ENCODE measurements at regions not wholly inside any gene's neighbourhood (a gene's known extent, or its start where the extent isn't known, plus 50 kb on each side); places are given as distances from the start of the nearest gene placed in this dataset.

DNA sequence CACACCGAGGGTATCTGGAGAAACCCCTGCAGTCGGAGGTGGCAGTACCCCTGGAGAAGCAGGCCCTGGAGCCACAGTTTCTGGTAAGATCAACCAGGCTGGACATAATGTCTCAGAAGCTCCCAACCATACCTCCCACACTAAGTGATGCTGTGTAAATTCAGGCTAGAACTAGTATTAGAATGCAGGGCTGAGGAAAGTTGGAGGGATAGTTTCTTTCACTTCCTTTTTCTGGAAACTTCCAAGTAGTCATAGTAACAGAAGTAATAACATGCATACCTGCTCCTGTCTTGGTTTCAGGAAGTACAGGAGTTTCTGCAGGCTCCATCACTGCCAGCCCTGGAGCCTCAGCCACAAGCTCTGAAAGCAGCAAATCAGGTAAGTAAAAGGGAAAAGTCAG lies 228.1 kb upstream of the CNTN1 start:
- TF ChIP-seq CTCF (conservative IDR thresholded peaks at IDR 0.05; ENCODE audit: low read depth, low read length), result no peak
- Histone ChIP-seq H2AFZ (ENCODE audit: low read depth) (no peak overlapping the region), H3K36me3 (ENCODE audit: insufficient read depth) (no peaks in the 10 kb centered on the region), H3K27ac (no peak overlapping the region), H3K79me2 (ENCODE audit: insufficient read depth, low read depth) (no peaks in the 10 kb centered on the region), H3K4me2 (no peak overlapping the region), H3K4me3 (IDR thresholded peaks at IDR 0.05; ENCODE audit: insufficient read depth, low read depth, low read length) (no peak overlapping the region), H3K9ac (no peak overlapping the region), H3K27me3 (ENCODE audit: insufficient read depth, low read depth) (no peaks in the 10 kb centered on the region), H4K20me1 (ENCODE audit: insufficient read depth) (no peaks in the 10 kb centered on the region), H3K4me1 (ENCODE audit: low read depth, poor library complexity, severe bottlenecking) (no peaks in the 10 kb centered on the region)

- no peak for TF ChIP-seq CTCF (conservative IDR thresholded peaks at IDR 0.05; ENCODE audit: low read depth, low read length)
- Histone ChIP-seq H3K27me3 (ENCODE audit: insufficient read depth, low read depth) (no peaks in the 10 kb centered on the region), H3K79me2 (ENCODE audit: insufficient read depth, low read depth) (no peaks in the 10 kb centered on the region), H2AFZ (ENCODE audit: low read depth) (no peak overlapping the region), H3K36me3 (ENCODE audit: insufficient read depth) (no peaks in the 10 kb centered on the region), H3K27ac (no peak overlapping the region), H3K4me3 (IDR thresholded peaks at IDR 0.05; ENCODE audit: insufficient read depth, low read depth, low read length) (no peak overlapping the region), H3K4me2 (no peak overlapping the region), H4K20me1 (ENCODE audit: insufficient read depth) (no peaks in the 10 kb centered on the region), H3K9ac (no peak overlapping the region), H3K4me1 (ENCODE audit: low read depth, poor library complexity, severe bottlenecking) (no peaks in the 10 kb centered on the region)
Measured at GRCh38 chr12:40469736-40470135, 222.5 kb upstream of the CNTN1 start.

- Histone ChIP-seq H3K4me2 (no peak overlapping the region), H3K79me2 (ENCODE audit: insufficient read depth, low read depth) (no peaks in the 10 kb centered on the region), H3K9ac (no peak overlapping the region), H3K27me3 (ENCODE audit: insufficient read depth, low read depth) (no peaks in the 10 kb centered on the region), H3K36me3 (ENCODE audit: insufficient read depth) (no peaks in the 10 kb centered on the region), H3K4me1 (ENCODE audit: low read depth, poor library complexity, severe bottlenecking) (no peaks in the 10 kb centered on the region), H3K4me3 (IDR thresholded peaks at IDR 0.05; ENCODE audit: insufficient read depth, low read depth, low read length) (no peak overlapping the region), H2AFZ (ENCODE audit: low read depth) (no peak overlapping the region), H4K20me1 (ENCODE audit: insufficient read depth) (no peaks in the 10 kb centered on the region), H3K27ac (no peak overlapping the region)
- TF ChIP-seq CTCF (conservative IDR thresholded peaks at IDR 0.05; ENCODE audit: low read depth, low read length), result no peak
Measured at GRCh38 chr12:40473962-40474361, 218.3 kb upstream of the CNTN1 start.

- H3K4me3 ChIP-seq (IDR thresholded peaks at IDR 0.05; ENCODE audit: insufficient read depth, low read depth, low read length), result no peak overlapping the region
- TF ChIP-seq CTCF (conservative IDR thresholded peaks at IDR 0.05; ENCODE audit: low read depth, low read length), result no peak
- no peaks in the 10 kb centered on the region for H3K27me3 ChIP-seq (ENCODE audit: insufficient read depth, low read depth)
- H3K79me2 ChIP-seq (ENCODE audit: insufficient read depth, low read depth), result no peaks in the 10 kb centered on the region
- H3K27ac ChIP-seq, result no peak overlapping the region
- H3K4me1 ChIP-seq (ENCODE audit: low read depth, poor library complexity, severe bottlenecking), result no peaks in the 10 kb centered on the region
- no peak overlapping the region for H2AFZ ChIP-seq (ENCODE audit: low read depth)
- H3K4me2 ChIP-seq, result no peak overlapping the region
- no peaks in the 10 kb centered on the region for H4K20me1 ChIP-seq (ENCODE audit: insufficient read depth)
- H3K9ac ChIP-seq, result no peak overlapping the region
- no peaks in the 10 kb centered on the region for H3K36me3 ChIP-seq (ENCODE audit: insufficient read depth)
Measured at GRCh38 chr12:40474630-40475029, 217.6 kb upstream of the CNTN1 start.

GRCh38 chr12:40499856-40500255 lies 192.4 kb upstream of the CNTN1 start:
- Histone ChIP-seq H3K36me3 (ENCODE audit: insufficient read depth) (no peaks in the 10 kb centered on the region), H3K4me3 (IDR thresholded peaks at IDR 0.05; ENCODE audit: insufficient read depth, low read depth, low read length) (no peak overlapping the region), H4K20me1 (ENCODE audit: insufficient read depth) (no peaks in the 10 kb centered on the region), H2AFZ (ENCODE audit: low read depth) (no peak overlapping the region), H3K9ac (no peak overlapping the region), H3K27ac (no peak overlapping the region), H3K27me3 (ENCODE audit: insufficient read depth, low read depth) (no peaks in the 10 kb centered on the region), H3K79me2 (ENCODE audit: insufficient read depth, low read depth) (no peaks in the 10 kb centered on the region), H3K4me1 (ENCODE audit: low read depth, poor library complexity, severe bottlenecking) (no peaks in the 10 kb centered on the region), H3K4me2 (no peak overlapping the region)
- TF ChIP-seq CTCF (conservative IDR thresholded peaks at IDR 0.05; ENCODE audit: low read depth, low read length), result no peak
